GM21723 (cell line): ENCODE measurements at regions not wholly inside any gene's neighbourhood (a gene's known extent, or its start where the extent isn't known, plus 50 kb on each side); places are given as distances from the start of the nearest gene placed in this dataset.
"Not testable (repeated sequence)": the region's sequence is repeated elsewhere in the genome, so short reads cannot be mapped to it uniquely, and the experiment has no call there.

ENCODE experiments used
- ATAC-seq: cut with Tn5 transposase; IDR thresholded peaks from one replicate; pipeline ENCODE4 v1.9.1; 2021; ENCODE audit warnings: mild to moderate bottlenecking, moderate library complexity; ENCODE audit not compliant: unreplicated experiment

DNA sequence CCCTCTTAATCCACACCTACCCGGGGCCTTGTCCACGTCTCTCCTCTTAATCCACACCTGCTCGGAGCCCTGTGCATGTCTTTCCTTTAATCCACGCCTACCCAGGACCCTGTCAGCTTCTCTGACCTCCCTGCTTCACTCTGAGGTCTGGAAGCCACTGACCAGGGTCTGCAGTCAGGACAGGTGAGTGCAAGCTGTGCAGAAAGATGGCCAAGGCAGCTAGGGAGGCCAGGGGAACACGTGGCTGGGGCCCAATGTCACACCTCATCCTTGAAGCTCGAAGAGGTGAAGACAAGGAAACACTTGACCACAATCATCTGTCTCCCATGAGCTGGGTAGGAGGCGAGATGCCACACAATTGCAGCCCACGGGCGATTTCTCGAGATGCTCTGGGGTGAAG lies 1516.9 kb downstream of the BRD1 start:
- no peak for ATAC-seq

DNA sequence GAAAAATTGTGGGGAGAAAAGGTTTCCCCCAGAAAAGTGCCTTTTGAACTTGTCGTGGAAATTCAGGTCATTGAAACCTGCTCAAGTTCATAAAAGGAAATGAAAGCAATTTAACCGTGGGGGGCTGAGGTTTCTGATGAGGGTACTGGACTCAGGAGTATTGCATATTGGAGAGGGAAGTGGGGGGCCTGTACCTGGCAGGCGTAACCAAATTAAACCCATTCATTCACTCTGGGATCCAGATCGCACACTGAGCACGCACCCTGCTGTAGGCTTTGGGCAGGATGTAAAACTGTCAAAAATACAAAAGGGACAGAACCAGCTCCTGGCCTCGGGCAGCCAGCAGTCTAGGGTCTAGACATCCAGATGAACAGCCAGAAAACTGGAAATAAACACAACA lies 1517.4 kb downstream of the BRD1 start:
- ATAC-seq = no peak

DNA sequence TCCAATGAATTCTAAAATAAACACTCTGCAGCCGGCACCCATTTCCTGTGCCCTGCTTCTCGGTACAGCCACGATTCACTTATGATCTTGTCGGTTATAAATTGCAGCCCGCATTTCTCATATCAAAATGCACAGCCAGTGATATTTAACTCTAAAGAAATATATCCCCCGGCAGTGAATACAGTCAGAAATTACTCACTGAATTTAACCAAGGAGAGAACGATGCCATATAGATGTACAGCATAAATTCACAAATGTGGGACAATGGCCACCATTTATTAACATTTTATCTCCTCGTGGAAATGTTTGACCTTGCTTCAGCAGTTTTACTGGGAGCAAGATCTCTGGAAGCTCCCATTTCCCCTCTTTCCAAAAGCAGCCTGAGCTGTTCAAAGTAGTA lies 1517.8 kb downstream of the BRD1 start:
- ATAC-seq = no peak

DNA sequence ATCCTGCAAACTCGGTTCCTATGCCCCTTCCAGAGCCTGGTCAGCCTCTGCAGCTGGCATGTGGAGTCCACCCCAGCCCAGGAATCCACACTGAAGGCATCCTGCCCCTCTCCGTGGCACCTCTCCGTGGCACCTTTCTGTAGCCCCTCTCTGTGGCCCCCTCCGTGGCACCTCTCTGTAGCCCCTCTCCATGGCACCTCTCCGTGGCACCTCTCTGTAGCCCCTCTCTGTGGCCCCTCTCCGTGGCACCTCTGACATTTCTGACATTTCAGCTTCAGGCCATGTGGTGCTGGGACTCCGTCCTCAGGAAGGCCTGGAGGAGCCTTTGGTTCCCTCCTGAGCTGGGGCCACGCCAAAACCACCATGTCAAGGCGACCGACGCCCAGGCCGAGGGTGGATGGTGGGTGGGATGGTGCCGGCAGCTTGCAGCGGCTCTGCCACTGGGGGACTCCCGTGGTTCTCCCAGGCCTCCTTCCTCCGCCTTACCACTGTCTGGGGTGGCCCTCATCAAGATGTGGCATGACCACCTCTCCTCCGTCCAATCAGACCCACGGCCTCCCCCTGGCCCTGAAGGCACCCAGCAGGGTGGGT lies 1518.5 kb downstream of the BRD1 start:
- ATAC-seq = no peak

DNA sequence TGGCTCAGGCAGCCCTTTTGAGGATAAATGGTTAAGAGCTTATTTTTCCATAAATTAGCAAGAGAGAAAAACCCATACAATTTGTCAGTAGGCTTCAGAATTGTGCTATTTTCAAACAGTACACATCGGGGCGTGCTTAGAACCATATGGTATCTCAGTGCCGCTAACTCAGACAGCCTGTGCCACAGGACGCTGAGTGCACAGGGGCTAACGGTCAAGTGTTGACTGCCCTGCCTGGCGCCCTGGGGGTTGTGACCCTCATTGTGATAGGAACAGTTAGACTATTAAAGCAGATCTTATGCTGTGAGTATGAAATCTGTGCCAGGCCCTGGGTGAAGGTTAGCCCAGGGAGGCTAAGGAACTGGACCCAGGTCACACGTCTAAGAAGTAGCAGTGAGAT lies 1519.7 kb downstream of the BRD1 start:
- ATAC-seq = no peak

DNA sequence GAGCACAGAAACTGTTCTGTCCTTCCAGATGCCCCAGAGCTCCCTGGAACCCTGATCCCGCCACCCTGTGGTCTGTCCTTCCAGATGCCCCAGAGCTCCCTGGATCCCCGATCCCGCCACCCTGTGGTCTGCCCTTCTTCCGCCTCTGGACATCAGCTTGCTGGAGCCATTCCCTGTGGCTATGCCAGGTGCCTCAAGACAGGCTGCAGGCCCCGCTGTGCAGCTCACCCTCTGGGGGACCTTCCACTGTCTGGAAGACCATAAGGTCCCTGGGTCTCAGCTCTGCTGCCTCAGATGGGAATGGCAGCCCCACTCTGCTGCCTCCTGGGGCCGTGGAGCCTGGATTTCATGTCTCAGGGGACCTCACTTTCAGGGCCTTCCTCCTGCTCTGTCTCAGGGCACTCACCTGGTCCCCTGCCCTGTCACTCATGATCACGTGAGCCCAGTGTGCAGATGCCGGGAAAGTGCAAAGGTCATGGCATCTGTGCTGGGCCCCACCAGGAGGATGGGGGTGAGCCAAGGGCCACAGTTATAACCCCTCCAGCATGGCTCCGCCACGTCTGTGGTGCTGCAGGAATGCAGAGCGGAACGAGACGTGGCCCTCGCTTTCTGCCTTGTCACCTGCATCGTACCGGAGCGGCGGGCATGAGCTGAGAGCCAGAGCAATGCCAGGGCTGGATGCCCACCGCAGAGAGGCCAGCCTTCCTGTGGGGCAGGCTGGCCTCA lies 1520.7 kb downstream of the BRD1 start:
- ATAC-seq = no peak

DNA sequence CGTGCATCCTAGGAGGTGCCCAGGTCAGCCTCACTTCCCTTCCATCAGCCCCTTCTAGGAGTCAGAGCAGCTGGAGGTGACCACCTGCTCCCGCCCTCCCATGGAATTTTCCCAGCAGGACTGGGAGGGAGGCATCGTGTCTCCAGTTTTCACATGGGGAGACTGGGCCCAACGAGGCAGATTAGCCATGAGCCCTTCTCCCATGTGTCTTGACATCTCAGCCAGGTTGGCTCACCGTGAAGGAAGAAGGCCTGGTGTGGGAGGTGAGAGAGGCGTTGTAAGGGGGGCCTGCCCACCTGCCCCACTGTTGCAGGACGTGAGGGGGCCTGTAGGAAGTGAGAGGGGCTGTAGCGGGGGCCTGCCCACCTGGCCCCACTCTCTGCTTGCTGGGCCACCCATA lies 1521.4 kb downstream of the BRD1 start:
- no peak for ATAC-seq

DNA sequence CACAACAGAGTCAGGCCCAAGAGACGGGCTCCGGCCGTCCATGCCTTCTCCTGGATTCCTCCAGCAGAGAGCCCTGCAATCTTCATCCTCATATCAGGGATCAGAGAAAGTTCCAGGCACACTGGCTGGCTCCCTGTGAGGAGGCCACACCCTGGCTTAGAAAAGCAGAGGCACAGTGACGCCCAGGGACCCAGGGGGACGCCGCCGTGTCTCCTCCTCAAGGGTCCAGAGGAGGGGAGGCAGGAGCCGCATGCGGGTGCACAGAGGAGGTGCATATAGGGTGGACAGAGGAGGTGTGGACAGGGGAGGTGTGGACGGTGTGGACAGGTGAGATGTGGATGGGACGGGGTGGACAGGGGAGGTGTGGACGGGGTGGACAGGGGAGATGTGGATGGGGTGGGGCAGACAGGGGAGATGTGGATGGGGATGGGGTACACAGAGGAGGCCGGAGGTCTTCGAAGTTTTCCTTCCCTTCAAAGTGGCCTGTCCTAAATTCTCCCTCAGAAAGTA lies 1521.9 kb downstream of the BRD1 start:
- ATAC-seq = no peak

DNA sequence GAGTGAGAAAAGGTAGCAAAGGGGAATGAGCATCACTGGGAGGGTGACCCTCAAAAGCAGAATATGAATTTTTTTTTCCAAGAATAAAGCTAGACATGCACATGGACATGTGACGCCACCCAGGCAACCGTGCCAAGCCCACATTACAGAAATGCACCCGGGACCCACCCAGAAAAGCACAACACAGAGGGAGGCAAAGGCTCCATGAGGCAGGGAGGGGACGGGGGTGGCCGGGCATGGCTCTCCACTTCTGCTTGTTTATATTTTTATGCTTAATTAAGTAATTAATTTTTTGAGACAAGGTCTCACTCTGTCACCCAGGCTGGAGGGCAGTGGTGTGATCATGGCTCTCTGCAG lies 1524.3 kb downstream of the BRD1 start:
- no peak for ATAC-seq

DNA sequence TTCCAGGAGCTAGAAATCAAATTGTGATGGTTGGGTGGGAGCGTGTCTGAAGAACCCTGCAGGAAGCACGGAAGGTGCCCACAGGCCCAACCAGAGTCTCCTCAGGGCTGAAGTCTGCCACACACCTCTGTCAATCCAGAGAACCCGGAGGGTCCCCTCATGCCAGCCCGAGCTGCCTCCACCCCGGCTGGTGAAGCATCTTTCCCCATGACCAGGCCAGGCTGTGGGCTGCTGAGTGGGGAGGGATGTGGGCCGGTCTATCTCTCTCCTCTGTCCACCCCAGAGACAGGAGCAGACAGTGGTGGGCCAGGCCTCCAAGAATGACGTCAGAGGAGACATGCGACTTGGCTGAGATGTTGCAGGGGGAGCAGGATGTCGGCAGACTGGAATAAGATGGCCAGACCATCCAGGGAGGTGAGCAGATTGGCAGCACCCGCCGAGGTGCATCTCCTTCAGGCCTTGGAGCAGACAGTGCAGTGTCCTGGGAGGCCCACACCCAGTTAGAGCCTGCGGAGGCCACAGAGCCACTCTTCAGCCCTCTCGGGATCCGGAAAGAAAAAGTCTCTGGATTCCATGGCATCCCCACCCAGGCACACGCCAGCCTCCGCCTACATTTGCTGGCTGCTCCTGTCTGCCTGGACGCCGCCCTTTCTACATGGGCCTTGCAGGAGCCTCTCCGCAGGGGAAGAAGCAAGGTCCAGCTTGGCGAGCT lies 1524.9 kb downstream of the BRD1 start:
- no peak for ATAC-seq

DNA sequence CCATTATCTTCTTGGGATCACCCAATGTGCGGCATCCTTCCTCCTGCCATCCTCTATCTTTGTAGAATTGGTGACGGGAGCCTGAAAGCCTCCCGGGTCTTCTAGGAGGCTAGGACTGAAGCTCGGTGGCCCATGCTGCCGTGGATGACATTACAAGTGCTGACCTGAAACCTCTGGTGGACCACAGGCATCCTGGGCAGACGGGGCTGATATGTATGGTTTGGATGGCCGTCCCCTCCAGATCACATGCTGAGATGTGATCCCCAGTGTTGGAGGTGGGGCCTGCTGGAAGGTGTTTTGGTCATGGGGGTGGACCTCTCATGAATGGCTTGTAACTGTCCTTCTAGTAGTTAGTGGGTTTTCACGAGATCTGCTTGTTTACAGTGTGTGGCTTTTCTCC lies 1525.8 kb downstream of the BRD1 start:
- no peak for ATAC-seq

DNA sequence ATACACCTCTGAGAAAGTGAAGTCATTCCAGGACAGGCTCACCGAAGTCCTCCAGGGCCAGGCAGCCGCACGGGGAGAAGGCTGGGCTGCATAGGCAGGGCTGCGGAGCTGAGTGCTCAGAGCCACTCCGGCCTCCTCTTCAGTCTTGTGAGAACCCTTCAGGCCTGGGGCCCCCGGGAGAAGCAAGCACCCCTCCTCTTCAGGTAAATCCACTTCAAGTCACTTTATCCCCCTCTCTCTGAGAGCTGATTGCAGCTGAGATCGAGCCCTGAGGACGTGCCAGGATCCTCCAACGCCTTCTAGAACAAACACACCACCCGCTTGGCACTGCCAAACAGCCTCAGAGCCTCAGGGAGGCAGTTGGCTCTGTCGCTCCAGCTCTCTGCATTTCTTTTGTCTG lies 1526.3 kb downstream of the BRD1 start:
- ATAC-seq = no peak

DNA sequence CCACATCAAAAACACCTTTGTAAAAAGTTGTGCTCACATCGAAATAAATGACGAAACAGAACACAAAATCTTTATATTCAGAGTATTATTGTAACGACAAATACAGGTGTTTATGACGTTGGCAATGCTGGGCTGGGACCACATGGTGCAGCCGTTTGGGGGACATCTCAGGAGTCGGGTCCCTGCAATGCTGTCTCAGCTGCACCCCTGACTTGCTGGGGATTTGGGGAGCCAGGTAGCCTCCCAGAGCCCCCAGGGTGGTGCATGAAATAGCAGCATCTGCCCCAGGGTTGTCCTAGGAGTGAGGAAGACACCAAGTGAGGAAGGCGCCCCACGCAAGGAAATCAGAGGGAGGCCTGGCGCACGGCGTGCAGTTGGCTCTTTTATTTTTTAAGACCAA lies 1526.8 kb downstream of the BRD1 start:
- ATAC-seq = no peak

DNA sequence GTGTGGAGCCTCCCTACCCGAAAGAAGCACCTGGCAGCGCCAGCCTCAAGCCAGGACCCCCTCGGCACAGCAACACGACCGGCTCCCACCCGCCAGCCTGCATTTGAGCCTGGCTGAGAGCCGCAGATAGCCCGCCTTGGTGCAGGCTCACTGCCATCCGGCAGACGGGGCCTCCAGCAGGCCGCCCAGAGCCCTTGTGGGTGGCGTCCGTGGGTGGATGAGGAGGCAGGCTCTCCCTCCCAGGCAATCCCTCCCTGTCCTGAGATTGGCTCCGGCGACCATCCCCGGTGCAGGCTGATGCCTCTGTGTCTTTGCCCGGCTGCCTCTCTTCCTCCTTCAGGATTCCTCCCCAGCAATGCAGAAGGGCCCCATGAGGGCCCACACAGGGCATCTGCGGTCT lies 1527.9 kb downstream of the BRD1 start:
- no peak for ATAC-seq

DNA sequence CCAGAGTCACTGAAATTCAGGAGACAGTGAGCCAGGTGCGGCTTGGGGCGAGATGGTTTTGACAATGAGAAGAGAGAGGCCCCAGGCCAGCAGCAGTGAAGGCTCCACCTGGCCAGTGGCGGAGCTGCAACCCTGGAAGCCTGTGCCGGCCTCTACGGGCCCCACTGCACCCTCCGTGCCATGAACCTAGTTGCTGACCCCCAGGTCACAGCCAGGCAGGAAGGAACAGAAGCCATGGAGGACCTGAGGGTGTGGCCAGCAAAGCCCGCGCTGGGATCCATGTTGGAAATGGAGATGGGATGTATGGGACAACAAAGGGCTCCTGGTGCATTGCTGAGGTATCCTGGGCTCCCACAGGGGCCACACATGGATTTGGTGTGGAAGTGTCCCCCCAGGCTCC lies 1528.5 kb downstream of the BRD1 start:
- no peak for ATAC-seq

DNA sequence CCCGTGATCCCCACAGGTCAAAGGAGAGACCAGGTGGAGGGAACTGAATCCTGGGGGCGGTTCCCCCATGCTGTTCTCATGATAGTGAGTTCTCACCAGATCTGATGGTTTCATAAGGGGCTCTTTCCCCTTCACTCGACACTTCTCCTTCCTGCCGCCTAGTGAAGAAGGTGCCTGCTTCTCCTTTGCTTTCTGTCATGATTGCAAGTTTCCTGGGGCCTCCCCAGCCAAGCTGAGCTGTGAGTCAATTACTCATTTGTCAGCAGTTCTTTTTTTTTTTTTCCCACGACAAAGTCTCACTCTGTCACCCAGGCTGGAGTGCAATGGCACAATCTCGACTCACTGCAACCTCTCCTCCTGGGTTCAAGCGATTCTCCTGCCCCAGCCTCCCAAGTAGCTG lies 1530.4 kb downstream of the BRD1 start:
- no peak for ATAC-seq

DNA sequence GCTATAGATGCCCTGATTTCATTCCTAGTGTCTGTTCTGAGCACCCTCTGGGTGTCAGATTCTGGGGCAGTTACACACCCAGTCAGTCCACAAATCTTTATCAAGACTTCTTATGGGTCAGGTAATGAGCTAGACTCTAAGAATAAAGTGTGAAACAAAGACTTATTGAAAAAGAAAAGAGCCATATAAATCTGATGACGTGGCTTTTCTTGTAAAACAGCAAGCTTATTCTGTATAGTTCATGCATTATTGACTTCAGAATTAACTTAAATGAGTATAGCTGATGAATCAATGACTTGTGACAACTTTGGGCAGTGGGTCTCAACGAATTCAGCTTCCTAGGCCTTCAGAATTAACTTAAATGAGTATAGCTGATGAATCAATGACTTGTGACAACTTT lies 1527.5 kb downstream of the TBC1D22A start:
- not testable (repeated sequence) for ATAC-seq

DNA sequence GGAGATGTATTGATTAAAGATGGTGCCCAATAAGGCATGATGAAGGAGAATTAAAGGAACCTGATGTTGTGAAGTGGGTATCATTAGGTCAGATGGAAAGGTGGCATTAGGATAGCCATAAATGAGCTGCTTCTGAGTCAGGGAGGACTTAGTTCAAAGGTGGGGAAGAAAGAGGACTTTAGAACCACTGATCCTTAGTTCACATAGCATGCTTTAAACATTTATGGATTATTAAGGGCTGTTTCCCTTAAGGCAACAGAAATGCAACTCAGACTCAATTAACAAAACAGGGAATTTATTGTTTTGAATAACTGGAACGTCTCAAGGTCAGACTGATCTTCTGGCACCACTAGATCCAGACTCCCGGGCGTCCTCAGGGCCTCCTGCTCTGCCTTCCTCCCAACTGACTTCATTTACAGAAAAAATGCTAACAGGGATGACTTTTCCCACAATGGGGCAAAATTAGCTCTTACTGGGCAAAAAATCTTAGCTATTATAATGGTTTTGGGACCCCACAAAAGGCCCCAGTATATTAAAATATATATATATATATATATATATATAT lies 1526.0 kb downstream of the TBC1D22A start:
- ATAC-seq = no peak

DNA sequence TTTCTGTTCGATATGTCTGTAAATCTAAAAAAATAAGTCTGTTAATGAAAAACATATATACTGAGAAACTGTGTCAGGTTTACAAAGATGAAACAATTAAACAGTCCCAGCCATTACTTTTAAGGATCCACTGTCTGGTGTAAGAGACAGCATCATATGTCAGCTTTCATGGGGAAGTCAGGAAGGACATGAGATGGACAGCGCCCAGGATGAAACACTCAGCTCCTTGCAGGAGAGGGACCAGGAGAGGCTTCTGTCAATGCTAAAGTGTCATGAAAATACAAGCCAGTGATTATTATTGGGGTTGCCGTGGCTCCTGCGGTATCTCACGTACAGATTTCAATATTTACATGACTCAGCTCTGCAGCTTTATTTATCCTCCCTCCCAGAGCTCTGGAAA lies 1524.6 kb downstream of the TBC1D22A start:
- ATAC-seq = no peak

DNA sequence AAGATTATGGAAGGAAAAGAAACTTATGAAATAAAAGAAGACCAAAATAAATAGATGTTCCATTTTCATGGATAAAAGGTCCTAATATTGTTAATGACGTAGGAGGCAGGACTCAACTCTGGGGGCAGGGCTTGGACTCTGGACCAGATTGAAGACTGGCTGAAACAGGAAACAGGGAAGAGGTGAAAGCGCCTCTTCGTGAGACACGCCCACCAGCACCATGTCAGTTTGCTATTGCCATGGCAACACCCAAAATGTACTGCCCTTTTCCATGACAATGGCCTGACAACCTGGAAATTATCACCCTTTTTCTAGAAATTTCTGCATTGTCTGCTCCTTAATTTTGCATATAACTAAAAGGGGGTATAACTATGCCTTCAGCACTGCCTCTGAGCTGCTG lies 1522.2 kb downstream of the TBC1D22A start:
- no peak for ATAC-seq

DNA sequence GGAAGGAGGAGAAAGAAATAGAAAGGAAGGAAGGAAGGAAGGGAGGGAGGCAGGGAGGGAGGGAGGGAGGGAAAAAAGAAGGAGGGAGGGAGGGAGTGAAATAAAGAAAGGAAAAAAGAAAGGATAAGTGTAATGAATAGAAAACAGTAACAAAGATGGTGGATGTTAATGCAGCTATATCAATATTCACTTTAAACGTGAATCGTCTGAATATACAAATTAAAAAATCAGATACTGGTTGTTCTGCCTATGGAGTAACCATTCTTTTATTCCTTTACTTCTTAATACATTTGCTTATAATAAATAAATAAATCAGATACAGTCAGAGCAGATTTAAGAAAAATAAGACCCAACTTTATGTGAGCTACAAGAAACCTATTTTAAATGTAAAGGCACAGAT lies 1520.4 kb downstream of the TBC1D22A start:
- no peak for ATAC-seq

DNA sequence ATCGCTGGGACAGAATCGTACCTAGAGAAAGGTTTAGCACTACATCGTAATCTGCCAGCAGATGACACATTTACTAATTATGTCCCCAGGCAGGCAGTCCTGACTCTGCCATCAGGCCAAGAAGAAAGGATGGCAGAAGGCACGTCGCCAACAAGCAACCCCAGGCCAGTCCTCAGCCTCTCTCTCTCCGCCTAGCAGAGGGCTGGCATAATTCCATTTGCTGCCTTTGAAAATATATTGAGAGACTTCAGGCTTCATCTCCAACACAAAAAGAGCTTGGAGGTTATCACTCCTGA lies 1517.0 kb downstream of the TBC1D22A start:
- ATAC-seq = no peak
